Ishikawa (cell line): ENCODE measurements at regions not wholly inside any gene's neighbourhood (a gene's known extent, or its start where the extent isn't known, plus 50 kb on each side); places are given as distances from the start of the nearest gene placed in this dataset.

Experiments
- CEBPB ChIP-seq: IDR thresholded peaks from 2 replicates; pipeline ENCODE4 v1.6.1; 2012
- CREB1 ChIP-seq: IDR thresholded peaks from 2 replicates; pipeline ENCODE4 v1.6.1; 2012; ENCODE audit warnings: low read depth
- EGR1 ChIP-seq: IDR thresholded peaks from 2 replicates; pipeline ENCODE4 v1.6.1; 2012
- EP300 ChIP-seq: IDR thresholded peaks from 2 replicates; pipeline ENCODE4 v1.6.1; 2012; ENCODE audit warnings: borderline replicate concordance
- FOXM1 ChIP-seq: IDR thresholded peaks from 2 replicates; pipeline ENCODE4 v1.6.1; 2012; ENCODE audit warnings: low read depth, borderline replicate concordance
- MAX ChIP-seq: IDR thresholded peaks from 2 replicates; pipeline ENCODE4 v1.6.1; 2012
- NFIC ChIP-seq: IDR thresholded peaks from 2 replicates; pipeline ENCODE4 v1.6.1; 2012
- RAD21 ChIP-seq: IDR thresholded peaks from 2 replicates; pipeline ENCODE4 v1.6.1; 2012; ENCODE audit warnings: low read depth
- REST ChIP-seq: IDR thresholded peaks from 2 replicates; pipeline ENCODE4 v1.6.1; 2012; ENCODE audit warnings: low read depth, mild to moderate bottlenecking
- TAF1 ChIP-seq: IDR thresholded peaks from 2 replicates; pipeline ENCODE4 v1.6.1; 2012; ENCODE audit warnings: low read depth, mild to moderate bottlenecking
- TCF12 ChIP-seq: IDR thresholded peaks from 2 replicates; pipeline ENCODE4 v1.6.1; 2012; ENCODE audit warnings: low read depth
- TEAD4 ChIP-seq: IDR thresholded peaks from 2 replicates; pipeline ENCODE4 v1.6.1; 2012
- USF1 ChIP-seq: IDR thresholded peaks from 2 replicates; pipeline ENCODE4 v1.6.1; 2012
- YY1 ChIP-seq: IDR thresholded peaks from 2 replicates; pipeline ENCODE4 v1.6.1; 2012; ENCODE audit warnings: low read depth
- ZBTB7A ChIP-seq: IDR thresholded peaks from 2 replicates; pipeline ENCODE4 v1.6.1; 2012; ENCODE audit warnings: low read depth

- no peak for TF ChIP-seq NFIC
- TF ChIP-seq ZBTB7A, result no peak
- no peak for TF ChIP-seq CREB1
- TF ChIP-seq EGR1, result no peak
- TF ChIP-seq MAX, result no peak
- TF ChIP-seq RAD21, result no peak
- TF ChIP-seq EP300, result no peak
- no peak for TF ChIP-seq REST
- TF ChIP-seq TAF1, result no peak
- TF ChIP-seq YY1, result no peak
- TF ChIP-seq TCF12, result no peak
- no peak for TF ChIP-seq USF1
- TF ChIP-seq FOXM1, result no peak
- no peak for TF ChIP-seq CEBPB
- TF ChIP-seq TEAD4, result no peak
Observed at GRCh38 chr2:224217962-224218347, 178.9 kb upstream of the SERPINE2 start.

- TF ChIP-seq YY1 (no peak), USF1 (no peak), TCF12 (no peak), CREB1 (no peak), REST (no peak), EP300 (no peak), CEBPB (no peak), RAD21 (no peak), TAF1 (no peak), EGR1 (no peak), FOXM1 (no peak), TEAD4 (no peak), ZBTB7A (no peak), NFIC (no peak), MAX (no peak)
Observed at GRCh38 chr2:224217233-224217961, 178.3 kb upstream of the SERPINE2 start.

GRCh38 chr2:224213396-224213795 lies 174.3 kb upstream of the SERPINE2 start:
- TF ChIP-seq RAD21 (no peak), ZBTB7A (no peak), MAX (no peak), EP300 (no peak), USF1 (no peak), NFIC (no peak), YY1 (no peak), TAF1 (no peak), CREB1 (no peak), TEAD4 (no peak), CEBPB (no peak), FOXM1 (no peak), TCF12 (no peak)

GRCh38 chr2:224211791-224212190 lies 172.7 kb upstream of the SERPINE2 start:
- TF ChIP-seq NFIC (no peak), USF1 (no peak), YY1 (no peak), EGR1 (no peak), MAX (no peak), CEBPB (no peak), ZBTB7A (no peak), TCF12 (no peak), FOXM1 (no peak), RAD21 (no peak), EP300 (no peak), TAF1 (no peak)
